Lower lobe of right lung (tissue), 2 donors: ENCODE measurements at regions not wholly inside any gene's neighbourhood (a gene's known extent, or its start where the extent isn't known, plus 50 kb on each side); places are given as distances from the start of the nearest gene placed in this dataset.

Source experiments
- ATAC-seq, 2 donors: fragments of 200-7000 bp; cut with Tn5 transposase; one replicate each; pipeline ENCODE4 v1.9.1; 2020 to 2022; ENCODE audit warnings: mild to moderate bottlenecking in 2 of 2, moderate library complexity in 2 of 2
- DNase-seq: peaks from one replicate; pipeline ENCODE4 v3.0.0-alpha.2; 2020
- H3K27ac ChIP-seq: fragments of 200-600 bp; one replicate; pipeline ENCODE4 v1.8.0; 2022
- H3K27me3 ChIP-seq: fragments of 200-600 bp; one replicate; pipeline ENCODE4 v1.8.0; 2022; ENCODE audit warnings: low read depth
- H3K36me3 ChIP-seq: fragments of 200-600 bp; one replicate; pipeline ENCODE4 v1.8.0; 2022; ENCODE audit warnings: mild to moderate bottlenecking
- H3K4me1 ChIP-seq: fragments of 200-600 bp; one replicate; pipeline ENCODE4 v1.8.0; 2022
- H3K4me3 ChIP-seq: fragments of 200-600 bp; one replicate; pipeline ENCODE4 v1.8.0; 2022; ENCODE audit warnings: mild to moderate bottlenecking
- H3K9me3 ChIP-seq: fragments of 200-600 bp; one replicate; pipeline ENCODE4 v1.8.0; 2022
- intact Hi-C: fragments of 100-400 bp; cut with DNase I; formaldehyde crosslinking; loops from one replicate; pipeline ENCODE4 v1.11.0; 2022
- TF ChIP-seq, protein P1 (sequence below): fragments of 200-600 bp; IDR thresholded peaks from one replicate; pipeline ENCODE4 v1.8.0; 2022; ENCODE audit warnings: antibody characterized with exemption, mild to moderate bottlenecking
- donor health status: DM: no; HTN: yes; CAD: no; lungs with severe emphysema.

DNA sequence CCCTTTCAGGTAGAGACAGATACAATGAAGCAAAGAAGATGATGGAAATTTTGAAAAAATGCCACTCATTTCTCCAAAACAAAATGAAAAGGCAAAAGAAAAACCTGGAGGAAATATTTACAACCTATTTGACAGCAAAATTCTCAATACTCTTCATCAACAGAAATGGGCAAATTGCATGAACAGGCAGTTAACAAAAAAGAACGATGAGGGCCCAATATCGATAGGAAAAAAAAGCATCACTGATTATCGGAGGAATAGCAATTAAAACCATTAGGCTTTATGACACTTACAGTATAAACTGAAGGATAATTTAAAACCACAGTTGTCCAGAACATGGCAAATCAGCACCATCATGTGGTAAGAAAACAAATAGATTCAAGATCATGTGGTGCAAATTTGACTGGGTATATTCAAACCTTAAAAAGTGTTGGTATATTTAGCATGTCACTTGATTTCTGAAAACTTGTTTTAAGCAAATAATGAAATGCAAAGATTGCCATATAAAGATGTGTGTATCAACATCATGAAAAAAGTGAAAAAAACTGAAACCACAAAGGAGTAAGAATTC is 222.9 kb downstream of the BRD1 start:
- H3K9me3 ChIP-seq: peaks cover 16% of the 10 kb centered on the region
- intact Hi-C loops: no loop called here
- no peak for ATAC-seq
- no peak for DNase-seq
- TF ChIP-seq, protein P1, sequence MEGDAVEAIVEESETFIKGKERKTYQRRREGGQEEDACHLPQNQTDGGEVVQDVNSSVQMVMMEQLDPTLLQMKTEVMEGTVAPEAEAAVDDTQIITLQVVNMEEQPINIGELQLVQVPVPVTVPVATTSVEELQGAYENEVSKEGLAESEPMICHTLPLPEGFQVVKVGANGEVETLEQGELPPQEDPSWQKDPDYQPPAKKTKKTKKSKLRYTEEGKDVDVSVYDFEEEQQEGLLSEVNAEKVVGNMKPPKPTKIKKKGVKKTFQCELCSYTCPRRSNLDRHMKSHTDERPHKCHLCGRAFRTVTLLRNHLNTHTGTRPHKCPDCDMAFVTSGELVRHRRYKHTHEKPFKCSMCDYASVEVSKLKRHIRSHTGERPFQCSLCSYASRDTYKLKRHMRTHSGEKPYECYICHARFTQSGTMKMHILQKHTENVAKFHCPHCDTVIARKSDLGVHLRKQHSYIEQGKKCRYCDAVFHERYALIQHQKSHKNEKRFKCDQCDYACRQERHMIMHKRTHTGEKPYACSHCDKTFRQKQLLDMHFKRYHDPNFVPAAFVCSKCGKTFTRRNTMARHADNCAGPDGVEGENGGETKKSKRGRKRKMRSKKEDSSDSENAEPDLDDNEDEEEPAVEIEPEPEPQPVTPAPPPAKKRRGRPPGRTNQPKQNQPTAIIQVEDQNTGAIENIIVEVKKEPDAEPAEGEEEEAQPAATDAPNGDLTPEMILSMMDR: no peak
- H3K4me1 ChIP-seq: no peaks in the 10 kb centered on the region
- no peak overlapping the region for H3K4me3 ChIP-seq
- H3K36me3 ChIP-seq: no peaks in the 10 kb centered on the region
- H3K27me3 ChIP-seq: no peaks in the 10 kb centered on the region
- no peak overlapping the region for H3K27ac ChIP-seq

GRCh38 chr22:49603016-49603415 is 224.7 kb downstream of the BRD1 start:
- DNase-seq (no peak), ATAC-seq (no peak)
- Histone ChIP-seq H3K36me3 (no peaks in the 10 kb centered on the region), H3K27me3 (no peaks in the 10 kb centered on the region), H3K4me3 (no peak overlapping the region), H3K27ac (no peak overlapping the region), H3K4me1 (no peaks in the 10 kb centered on the region), H3K9me3 (peaks cover 16% of the 10 kb centered on the region)
- intact Hi-C loops: no loop called here
- TF ChIP-seq, protein P1: no peak

- TF ChIP-seq, protein P1: no peak
- Histone ChIP-seq H3K4me3 (no peak overlapping the region), H3K4me1 (no peaks in the 10 kb centered on the region), H3K27me3 (no peaks in the 10 kb centered on the region), H3K9me3 (peaks cover 16% of the 10 kb centered on the region), H3K27ac (no peak overlapping the region), H3K36me3 (no peaks in the 10 kb centered on the region)
- intact Hi-C loops: no loop called here
- ATAC-seq (no peak), DNase-seq (peak; percentile 25)
Observed at GRCh38 chr22:49602481-49602880, 225.2 kb downstream of the BRD1 start.

GRCh38 chr22:49601614-49602321 is 225.9 kb downstream of the BRD1 start:
- no peaks in the 10 kb centered on the region for H3K36me3 ChIP-seq
- peaks cover 16% of the 10 kb centered on the region for H3K9me3 ChIP-seq
- H3K27ac ChIP-seq: no peak overlapping the region
- H3K4me1 ChIP-seq: no peaks in the 10 kb centered on the region
- TF ChIP-seq, protein P1: no peak
- H3K4me3 ChIP-seq: no peak overlapping the region
- DNase-seq: peak; percentile 38
- intact Hi-C loops: no loop called here
- no peaks in the 10 kb centered on the region for H3K27me3 ChIP-seq
- no peak for ATAC-seq

- ATAC-seq: no peak
- TF ChIP-seq, protein P1: no peak
- Histone ChIP-seq H3K27ac (no peak overlapping the region), H3K9me3 (peaks cover 16% of the 10 kb centered on the region), H3K4me3 (no peak overlapping the region), H3K36me3 (no peaks in the 10 kb centered on the region), H3K27me3 (no peaks in the 10 kb centered on the region), H3K4me1 (no peaks in the 10 kb centered on the region)
- peak; percentile 40 for DNase-seq
- intact Hi-C loops: no loop called here
Observed at GRCh38 chr22:49600891-49601431, 226.7 kb downstream of the BRD1 start.
